GM23248 (cell line): ENCODE measurements at regions not wholly inside any gene's neighbourhood (a gene's known extent, or its start where the extent isn't known, plus 50 kb on each side); places are given as distances from the start of the nearest gene placed in this dataset.

Experiments
- DNase-seq: peaks from one replicate; pipeline ENCODE4 v3.0.0-alpha.2; 2015
- H2AFZ ChIP-seq: fragments of 200-600 bp; sonication (generic); 2 replicates; pipeline ENCODE4 v1.6.1; 2016; ENCODE audit warnings: antibody characterized with exemption
- H3F3A ChIP-seq: fragments of 200-600 bp; sonication (generic); 2 replicates; pipeline ENCODE4 v1.6.1; 2016; ENCODE audit warnings: mild to moderate bottlenecking, antibody characterized with exemption, mixed run types; ENCODE audit not compliant: insufficient read depth
- H3K27ac ChIP-seq: fragments of 200-600 bp; sonication (generic); 2 replicates; pipeline ENCODE4 v1.5.1; 2016; ENCODE audit warnings: mild to moderate bottlenecking
- H3K27me3 ChIP-seq: fragments of 200-600 bp; sonication (generic); replicated peaks from 2 replicates; pipeline ENCODE4 v1.6.1; 2016; ENCODE audit warnings: mild to moderate bottlenecking; ENCODE audit not compliant: insufficient read depth
- H3K36me3 ChIP-seq: fragments of 200-600 bp; sonication (generic); 2 replicates; pipeline ENCODE4 v1.6.1; 2016; ENCODE audit warnings: low read depth, mild to moderate bottlenecking
- H3K4me1 ChIP-seq: fragments of 200-600 bp; sonication (generic); 2 replicates; pipeline ENCODE4 v1.6.1; 2016; ENCODE audit warnings: mild to moderate bottlenecking; ENCODE audit not compliant: insufficient read depth
- H3K4me2 ChIP-seq: fragments of 200-600 bp; sonication (generic); one replicate; pipeline ENCODE4 v1.6.1; 2016; ENCODE audit warnings: mild to moderate bottlenecking; ENCODE audit not compliant: unreplicated experiment
- H3K4me3 ChIP-seq: fragments of 200-600 bp; sonication (generic); 2 replicates; pipeline ENCODE4 v1.5.1; 2016; ENCODE audit warnings: mild to moderate bottlenecking
- H3K79me2 ChIP-seq: fragments of 200-600 bp; sonication (generic); 2 replicates; pipeline ENCODE4 v1.6.1; 2016; ENCODE audit warnings: mild to moderate bottlenecking; ENCODE audit not compliant: insufficient read depth
- H3K9ac ChIP-seq: fragments of 200-600 bp; sonication (generic); 2 replicates; pipeline ENCODE4 v1.6.1; 2016; ENCODE audit warnings: mild to moderate bottlenecking
- H3K9me2 ChIP-seq: fragments of 200-600 bp; sonication (generic); 2 replicates; pipeline ENCODE4 v1.6.1; 2016; ENCODE audit warnings: mixed run types, mild to moderate bottlenecking, moderate library complexity; ENCODE audit not compliant: insufficient read depth
- H3K9me3 ChIP-seq: fragments of 200-600 bp; sonication (generic); one replicate; pipeline ENCODE4 v1.6.1; 2017; ENCODE audit warnings: low read depth
- H4K20me1 ChIP-seq: fragments of 200-600 bp; sonication (generic); 2 replicates; pipeline ENCODE4 v1.6.0; 2016; ENCODE audit not compliant: insufficient read depth
- EZH2 ChIP-seq: fragments of 200-600 bp; sonication (generic); IDR thresholded peaks from 2 replicates; pipeline ENCODE4 v1.6.1; 2018; ENCODE audit warnings: antibody characterized with exemption, mild to moderate bottlenecking; ENCODE audit not compliant: insufficient read depth, poor library complexity, severe bottlenecking
- EZH2phosphoT487 ChIP-seq: fragments of 200-600 bp; sonication (generic); IDR thresholded peaks from 2 replicates; pipeline ENCODE4 v1.6.1; 2018; ENCODE audit warnings: antibody characterized with exemption, moderate library complexity, mild to moderate bottlenecking, low read depth; ENCODE audit not compliant: insufficient read depth
- WGBS, 2 experiments: methylation state at CpG; one replicate each; pipeline ENCODE4 v1.1.6; 2015 to 2017; ENCODE audit warnings: low lambda C conversion rate in 2 of 2, low coverage in 1 of 2; ENCODE audit errors: missing lambda C conversion rate in 2 of 2; 5-methylcytosine and 5-hydroxymethylcytosine counted together
- in situ Hi-C: fragments of 300-500 bp; cut with MboI; formaldehyde crosslinking; loops from 2 replicates; pipeline ENCODE4 v1.15.0; 2020

- 17 to 25% methylated on average over 7 of the region's 7 CpGs for WGBS, 2 experiments
- no peak for DNase-seq
- H3K4me2 ChIP-seq: no peak overlapping the region
- no peak overlapping the region for H3K9ac ChIP-seq
- in situ Hi-C loops: no loop called here
- no peaks in the 10 kb centered on the region for H3K36me3 ChIP-seq
- no peaks in the 10 kb centered on the region for H3K4me1 ChIP-seq
- no peaks in the 10 kb centered on the region for H3F3A ChIP-seq
- H2AFZ ChIP-seq: no peak overlapping the region
- H3K9me3 ChIP-seq: no peaks in the 10 kb centered on the region
- TF ChIP-seq EZH2 (no peak), EZH2phosphoT487 (no peak)
- H3K27me3 ChIP-seq: no peaks in the 10 kb centered on the region
- H3K79me2 ChIP-seq: no peaks in the 10 kb centered on the region
- no peaks in the 10 kb centered on the region for H3K9me2 ChIP-seq
- H4K20me1 ChIP-seq: no peaks in the 10 kb centered on the region
- H3K4me3 ChIP-seq: no peak overlapping the region
- no peak overlapping the region for H3K27ac ChIP-seq
Measured at GRCh38 chr3:5644773-5645670, 457.5 kb downstream of the EDEM1 start.

DNA sequence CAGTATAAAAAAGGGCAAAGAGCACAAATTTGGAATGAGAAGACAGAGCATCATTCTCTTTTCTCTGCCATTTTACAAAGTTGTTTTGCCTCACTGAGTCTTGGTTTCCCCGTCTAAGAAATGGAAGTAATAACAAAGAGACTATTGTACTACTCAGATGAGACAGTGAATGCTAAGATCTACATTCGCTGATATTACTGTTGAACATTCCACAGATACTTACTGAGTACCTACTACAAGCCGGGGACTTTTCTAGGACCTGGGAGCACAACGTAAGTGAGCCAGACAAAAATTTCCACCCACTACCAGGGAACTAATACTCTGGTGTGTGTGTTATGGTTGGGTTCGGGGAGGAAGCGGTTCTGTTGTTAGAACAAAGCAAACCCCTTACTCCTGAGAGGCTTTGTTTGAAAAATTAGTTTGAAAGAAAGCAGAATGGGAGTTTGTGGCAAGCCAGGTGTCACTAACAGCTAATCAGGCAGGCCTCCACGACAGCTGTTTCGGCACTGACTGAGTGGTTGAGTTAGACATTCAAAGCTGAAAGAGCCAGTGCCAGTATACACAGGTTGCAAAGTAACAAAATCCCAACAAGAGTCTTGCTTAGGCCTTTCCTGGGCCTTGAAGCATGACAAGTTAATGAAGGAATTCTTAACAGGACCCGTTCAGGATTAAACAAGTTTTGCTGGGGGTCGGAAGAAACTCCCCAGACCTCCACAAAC lies 458.3 kb downstream of the EDEM1 start:
- Histone ChIP-seq H3K79me2 (no peaks in the 10 kb centered on the region), H4K20me1 (no peaks in the 10 kb centered on the region), H3K36me3 (no peaks in the 10 kb centered on the region), H3K4me3 (no peak overlapping the region), H3K4me1 (no peaks in the 10 kb centered on the region), H3K9me3 (no peaks in the 10 kb centered on the region), H3K9ac (no peak overlapping the region), H3K9me2 (no peaks in the 10 kb centered on the region), H2AFZ (no peak overlapping the region), H3K27ac (no peak overlapping the region), H3F3A (no peaks in the 10 kb centered on the region), H3K27me3 (no peaks in the 10 kb centered on the region), H3K4me2 (no peak overlapping the region)
- 13 to 16% methylated on average over 10 of the region's 10 CpGs for WGBS, 2 experiments
- DNase-seq: no peak
- in situ Hi-C loops: no loop called here
- no peak for TF ChIP-seq EZH2phosphoT487
- TF ChIP-seq EZH2: no peak

- TF ChIP-seq EZH2phosphoT487 (no peak), EZH2 (no peak)
- in situ Hi-C loops: no loop called here
- no peaks in the 10 kb centered on the region for H3F3A ChIP-seq
- no peaks in the 10 kb centered on the region for H3K27me3 ChIP-seq
- H3K27ac ChIP-seq: no peak overlapping the region
- no peak overlapping the region for H3K4me3 ChIP-seq
- no peak overlapping the region for H3K4me2 ChIP-seq
- no peaks in the 10 kb centered on the region for H3K36me3 ChIP-seq
- H4K20me1 ChIP-seq: no peaks in the 10 kb centered on the region
- no peaks in the 10 kb centered on the region for H3K9me3 ChIP-seq
- H3K4me1 ChIP-seq: no peaks in the 10 kb centered on the region
- DNase-seq: no peak
- H2AFZ ChIP-seq: no peak overlapping the region
- no peaks in the 10 kb centered on the region for H3K79me2 ChIP-seq
- no peak overlapping the region for H3K9ac ChIP-seq
- 45 to 46% methylated on average over 2 of the region's 2 CpGs for WGBS, 2 experiments
- no peaks in the 10 kb centered on the region for H3K9me2 ChIP-seq
Measured at GRCh38 chr3:5650303-5650702, 462.8 kb downstream of the EDEM1 start.

DNA sequence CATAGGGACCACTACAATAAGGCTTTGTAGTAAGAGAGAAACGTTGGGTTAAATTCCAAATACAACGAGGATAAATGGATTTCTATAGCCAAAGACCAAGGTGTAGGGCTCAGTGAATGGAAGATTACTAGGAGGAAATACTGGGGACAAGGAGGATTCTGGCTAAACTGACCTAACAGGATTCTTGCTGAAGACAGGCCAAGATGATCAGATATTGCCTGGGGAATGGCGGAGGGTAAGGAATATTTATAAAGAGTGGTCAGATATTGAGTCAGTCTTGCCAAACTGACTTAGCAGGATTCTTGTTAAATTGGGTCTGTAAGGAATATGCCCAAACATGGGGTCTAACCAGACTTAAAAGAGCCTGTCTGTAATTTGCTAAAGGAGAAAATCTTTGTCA lies 463.8 kb downstream of the EDEM1 start:
- DNase-seq: no peak
- in situ Hi-C loops: no loop called here
- no peak overlapping the region for H2AFZ ChIP-seq
- H3F3A ChIP-seq: no peaks in the 10 kb centered on the region
- H3K36me3 ChIP-seq: no peaks in the 10 kb centered on the region
- no peaks in the 10 kb centered on the region for H3K9me2 ChIP-seq
- 7 to 16% methylated on average over 3 of the region's 3 CpGs for WGBS, 2 experiments
- no peaks in the 10 kb centered on the region for H3K4me1 ChIP-seq
- no peaks in the 10 kb centered on the region for H3K9me3 ChIP-seq
- H3K27ac ChIP-seq: no peak overlapping the region
- TF ChIP-seq EZH2phosphoT487 (no peak), EZH2 (no peak)
- H3K9ac ChIP-seq: no peak overlapping the region
- H3K79me2 ChIP-seq: no peaks in the 10 kb centered on the region
- no peaks in the 10 kb centered on the region for H4K20me1 ChIP-seq
- H3K4me2 ChIP-seq: no peak overlapping the region
- H3K27me3 ChIP-seq: no peaks in the 10 kb centered on the region
- no peak overlapping the region for H3K4me3 ChIP-seq
